GM21360 (cell line): ENCODE measurements at regions not wholly inside any gene's neighbourhood (a gene's known extent, or its start where the extent isn't known, plus 50 kb on each side); places are given as distances from the start of the nearest gene placed in this dataset.

Experiments used
- ATAC-seq: cut with Tn5 transposase; IDR thresholded peaks from one replicate; pipeline ENCODE4 v1.9.1; 2021; ENCODE audit warnings: mild to moderate bottlenecking, moderate library complexity; ENCODE audit not compliant: unreplicated experiment

DNA sequence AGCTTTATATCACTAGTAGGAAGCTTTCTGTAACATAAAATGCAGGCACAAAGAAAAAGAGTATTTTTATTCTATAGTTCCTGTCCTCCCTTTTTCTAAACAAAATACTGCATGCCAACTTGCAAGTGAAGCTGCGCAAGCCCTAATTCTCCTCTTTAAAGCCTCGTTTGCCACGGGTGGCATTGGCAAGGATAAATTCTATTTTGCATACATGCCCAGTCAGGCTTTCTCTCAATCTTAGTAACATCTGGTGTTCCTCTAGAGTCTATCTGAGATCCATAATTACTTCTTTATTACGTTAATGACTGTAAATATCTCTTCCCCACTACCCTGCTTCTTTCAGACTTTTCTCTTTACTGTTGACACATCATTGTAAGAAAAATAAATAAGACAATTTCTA lies 97.1 kb upstream of the DAAM1 start:
- ATAC-seq: no peak

- no peak for ATAC-seq
Measured at GRCh38 chr14:59091976-59092375, 96.5 kb upstream of the DAAM1 start.

DNA sequence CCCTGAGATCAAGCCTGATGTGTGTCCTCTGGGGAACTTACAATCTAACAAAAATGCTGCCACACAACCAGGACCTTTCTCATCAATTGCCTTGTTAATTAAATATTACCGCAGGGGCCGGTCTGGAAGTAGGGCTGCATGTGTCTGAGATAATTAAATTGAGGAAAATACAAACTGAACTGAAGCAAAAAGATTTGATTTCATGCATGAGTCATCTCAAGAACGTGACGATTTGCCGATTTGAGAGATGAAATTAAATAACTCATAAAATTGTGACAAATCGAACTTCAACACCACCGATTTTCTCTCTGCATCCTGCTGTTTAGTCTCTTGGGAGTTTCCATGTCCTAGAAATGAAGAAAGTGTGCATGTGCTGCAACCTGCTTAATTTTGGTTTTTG lies 94.6 kb upstream of the DAAM1 start:
- ATAC-seq: no peak

- no peak for ATAC-seq
Measured at GRCh38 chr14:59096303-59096702, 92.2 kb upstream of the DAAM1 start.

DNA sequence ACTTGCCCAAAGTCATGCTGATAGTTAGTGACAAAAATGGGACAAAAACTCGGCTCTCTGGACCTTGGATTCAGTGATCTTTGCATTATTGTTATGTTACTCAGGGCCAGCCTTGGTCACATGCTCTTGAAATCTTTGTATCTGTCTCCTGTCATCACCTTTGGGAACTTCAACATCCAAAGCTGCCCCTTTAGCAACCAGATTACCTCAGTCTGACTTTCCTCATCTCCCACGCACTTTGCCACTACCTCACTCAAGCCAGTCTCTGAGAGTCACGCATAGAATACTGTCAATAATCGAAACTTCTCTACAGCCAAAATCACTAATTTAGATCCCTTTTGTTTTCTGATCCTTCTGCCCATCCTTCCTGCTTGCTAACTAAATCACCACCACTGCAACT lies 90.8 kb upstream of the DAAM1 start:
- ATAC-seq: no peak

- no peak for ATAC-seq
Measured at GRCh38 chr14:59098377-59098776, 90.1 kb upstream of the DAAM1 start.

DNA sequence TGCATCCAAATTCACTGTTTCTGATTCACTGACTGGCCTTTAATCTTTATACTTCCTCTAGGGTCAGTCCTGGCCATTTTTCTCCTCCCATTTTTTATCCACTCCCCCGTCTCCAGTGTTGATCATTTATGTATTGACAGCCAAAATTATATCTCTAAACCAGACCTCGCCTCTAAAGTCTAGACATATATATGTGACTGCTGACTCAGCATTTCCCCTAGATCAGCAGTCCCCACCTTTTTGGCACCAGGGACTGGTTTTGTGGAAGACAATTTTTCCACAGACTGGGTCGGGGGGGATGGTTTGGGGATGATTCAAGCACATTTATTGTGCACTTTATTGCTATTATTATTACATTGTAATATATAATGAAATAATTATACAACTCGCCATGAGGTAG lies 88.3 kb upstream of the DAAM1 start:
- no peak for ATAC-seq

GRCh38 chr14:59101476-59101875 lies 87.0 kb upstream of the DAAM1 start:
- ATAC-seq: no peak

GRCh38 chr14:59103396-59103795 lies 85.1 kb upstream of the DAAM1 start:
- no peak for ATAC-seq

DNA sequence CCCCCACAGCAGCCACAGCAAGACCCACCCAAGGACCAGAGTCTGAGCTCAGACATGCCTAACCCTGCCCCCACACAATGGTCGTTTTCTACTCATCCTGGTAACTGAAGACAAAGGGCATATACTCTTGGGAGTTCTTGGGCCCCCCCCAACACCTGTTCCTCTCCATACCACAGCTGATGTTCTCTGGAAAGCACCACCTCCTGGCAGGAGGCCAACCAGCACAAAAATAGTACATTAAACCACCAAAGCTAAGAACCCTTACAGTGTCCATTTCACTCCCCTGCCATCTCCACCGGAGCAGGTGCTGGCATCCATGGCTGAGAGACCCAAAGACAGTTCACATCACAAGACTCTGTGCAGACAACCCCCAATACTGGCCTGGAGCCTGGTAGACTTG lies 80.6 kb upstream of the DAAM1 start:
- no peak for ATAC-seq

DNA sequence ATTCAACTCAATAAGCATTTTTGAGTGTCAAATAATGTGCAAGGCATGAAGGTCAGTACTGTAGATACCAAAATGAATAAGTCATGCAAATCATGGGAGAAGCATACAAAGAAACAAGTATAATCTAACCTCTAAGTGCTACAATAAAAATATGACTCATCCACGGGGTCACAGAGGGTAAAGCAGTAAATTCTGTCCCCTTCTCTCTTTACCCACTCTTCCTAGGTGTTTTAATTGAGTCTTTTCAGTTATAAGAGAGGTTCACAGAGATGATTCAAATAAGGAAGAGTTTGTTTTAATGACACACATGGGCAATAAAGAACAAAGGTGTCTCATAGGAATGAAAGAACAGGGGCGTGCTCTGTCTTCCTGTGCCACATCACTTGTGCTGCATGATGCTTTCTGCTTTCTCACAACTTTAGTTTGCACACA lies 71.5 kb upstream of the DAAM1 start:
- no peak for ATAC-seq

DNA sequence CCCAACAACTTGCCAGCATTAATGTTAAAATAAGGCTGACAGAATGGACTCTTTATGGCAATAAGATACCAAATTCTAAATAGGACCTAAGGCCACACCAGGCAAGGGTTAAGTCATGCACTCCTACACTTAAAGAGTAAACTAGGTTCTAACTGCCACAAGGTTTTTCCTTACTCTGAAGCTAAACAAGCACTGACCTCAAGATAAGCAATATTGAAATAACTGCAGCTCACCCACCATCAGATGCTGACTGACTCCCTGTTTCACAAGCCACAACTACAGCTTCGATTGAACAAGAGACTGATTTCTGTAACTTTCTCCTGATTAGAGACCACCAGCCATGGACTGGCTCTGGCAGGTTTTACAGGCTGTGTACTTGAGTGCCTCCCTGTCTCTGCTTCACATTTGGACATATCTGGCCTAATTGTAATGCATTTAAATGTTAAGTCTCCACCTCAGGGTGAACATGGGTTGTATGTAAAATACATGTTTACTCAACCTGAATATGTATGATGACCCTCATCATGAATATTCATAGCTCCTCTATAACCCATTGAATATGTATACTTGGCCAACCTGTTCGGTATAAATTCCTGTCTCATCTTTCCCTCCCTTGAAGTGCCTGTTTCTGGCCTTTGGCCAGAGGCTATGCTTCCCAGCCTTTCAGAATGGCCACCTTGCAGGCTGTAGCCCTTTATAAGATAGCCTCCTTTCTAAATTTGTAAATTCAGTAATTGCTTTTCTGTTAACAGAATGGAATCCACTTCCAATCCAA lies 70.5 kb upstream of the DAAM1 start:
- no peak for ATAC-seq

GRCh38 chr14:59120921-59121320 lies 67.5 kb upstream of the DAAM1 start:
- ATAC-seq: no peak

DNA sequence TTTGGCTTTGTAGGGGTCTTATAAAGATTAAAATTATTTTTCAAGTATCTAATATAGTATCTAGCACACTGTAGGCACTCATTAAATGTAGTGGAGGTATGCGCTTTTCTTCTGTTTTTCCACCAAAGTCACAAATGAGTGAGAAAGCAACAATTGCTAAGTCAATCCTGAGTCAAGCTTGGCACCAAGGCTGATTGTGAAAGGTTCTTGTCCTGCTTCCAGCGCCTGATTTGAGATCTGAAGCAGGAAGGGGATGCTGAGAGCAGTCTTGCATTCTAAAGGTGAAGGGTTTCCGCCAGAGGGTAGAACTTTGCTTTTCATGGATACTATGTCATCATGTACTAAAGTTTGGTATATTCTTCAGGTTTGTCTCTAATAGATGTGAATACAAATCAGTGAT lies 64.9 kb upstream of the DAAM1 start:
- ATAC-seq: no peak

GRCh38 chr14:59123975-59124374 lies 64.5 kb upstream of the DAAM1 start:
- ATAC-seq: no peak

DNA sequence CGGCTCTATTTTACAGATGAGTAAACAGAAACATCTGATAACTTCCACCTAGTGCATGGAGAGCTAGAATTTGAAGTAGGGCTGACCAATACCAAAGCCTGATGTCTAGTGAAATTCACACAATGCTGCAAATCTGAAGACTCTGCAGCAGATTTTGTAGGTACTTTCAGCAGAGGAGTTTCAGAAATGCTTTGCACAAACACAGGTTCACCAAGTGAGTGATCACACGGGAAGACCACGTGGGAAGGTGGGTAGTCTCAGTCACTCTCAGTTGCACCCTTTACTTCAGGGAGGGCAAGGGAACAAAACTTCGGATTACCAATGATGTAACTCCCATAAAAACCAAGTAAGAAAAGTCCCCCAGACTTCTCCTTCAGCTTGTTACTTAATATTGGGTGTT lies 63.3 kb upstream of the DAAM1 start:
- ATAC-seq: no peak

GRCh38 chr14:59126714-59127436 lies 61.6 kb upstream of the DAAM1 start:
- ATAC-seq: peak; percentile 72

GRCh38 chr14:59127437-59127732 lies 61.1 kb upstream of the DAAM1 start:
- ATAC-seq: no peak

DNA sequence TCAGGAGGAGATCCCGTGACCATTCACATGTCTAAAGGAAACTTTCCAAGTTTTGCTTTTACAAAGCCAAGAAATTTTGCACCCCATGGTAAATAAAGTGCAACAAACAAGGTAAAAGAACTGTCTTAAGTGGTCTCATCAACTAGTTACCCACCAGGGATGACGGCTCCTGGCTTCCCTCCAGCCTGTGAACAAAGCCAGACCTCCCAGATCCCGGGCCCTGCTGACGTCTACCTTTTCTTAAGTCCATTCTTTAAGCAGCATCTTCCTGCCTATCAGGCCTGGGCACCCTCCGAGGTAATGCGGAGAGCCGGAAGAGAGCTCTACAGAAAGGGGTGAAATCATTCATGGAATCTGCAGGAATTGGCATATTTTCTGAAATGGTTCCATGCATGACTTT lies 58.0 kb upstream of the DAAM1 start:
- ATAC-seq: no peak

DNA sequence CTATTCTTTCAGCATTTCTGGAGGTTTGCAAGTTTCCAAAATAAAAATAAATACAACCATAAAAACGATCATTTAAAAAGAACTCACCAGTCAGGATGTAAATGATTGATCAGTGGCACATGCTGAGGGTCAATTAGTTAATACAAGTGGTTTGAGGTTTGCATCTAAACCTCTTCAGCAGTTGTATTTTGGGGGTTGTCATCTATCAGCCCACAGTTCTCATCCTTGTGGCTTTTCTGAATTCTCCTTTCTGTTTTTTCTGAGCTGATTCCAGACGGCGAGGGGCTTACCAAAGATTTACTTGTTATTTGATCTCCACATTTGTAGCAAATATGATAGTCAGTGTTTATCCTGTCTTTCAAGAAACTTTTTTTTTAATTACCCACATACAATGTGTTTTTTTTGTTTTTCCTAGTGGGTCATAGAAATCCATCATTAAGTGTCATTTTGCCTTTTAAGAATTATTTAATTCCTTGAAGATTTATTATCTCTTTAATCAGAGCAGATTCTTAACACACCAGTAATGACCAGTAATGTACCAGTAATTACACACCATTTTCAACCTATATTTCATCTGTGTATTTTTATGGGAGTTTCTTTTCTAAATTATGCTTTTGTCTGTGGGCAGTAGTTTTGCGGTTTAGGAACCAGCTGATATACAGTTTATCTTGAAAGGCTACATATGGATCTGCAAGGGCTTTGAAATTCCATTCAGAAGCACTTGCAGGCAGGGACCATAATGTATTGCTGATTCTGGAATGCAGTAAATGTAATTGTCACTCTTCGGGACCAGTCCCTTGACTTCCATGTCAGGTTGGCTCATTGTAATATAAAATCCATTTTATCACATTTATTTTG lies 56.3 kb upstream of the DAAM1 start:
- ATAC-seq: no peak

DNA sequence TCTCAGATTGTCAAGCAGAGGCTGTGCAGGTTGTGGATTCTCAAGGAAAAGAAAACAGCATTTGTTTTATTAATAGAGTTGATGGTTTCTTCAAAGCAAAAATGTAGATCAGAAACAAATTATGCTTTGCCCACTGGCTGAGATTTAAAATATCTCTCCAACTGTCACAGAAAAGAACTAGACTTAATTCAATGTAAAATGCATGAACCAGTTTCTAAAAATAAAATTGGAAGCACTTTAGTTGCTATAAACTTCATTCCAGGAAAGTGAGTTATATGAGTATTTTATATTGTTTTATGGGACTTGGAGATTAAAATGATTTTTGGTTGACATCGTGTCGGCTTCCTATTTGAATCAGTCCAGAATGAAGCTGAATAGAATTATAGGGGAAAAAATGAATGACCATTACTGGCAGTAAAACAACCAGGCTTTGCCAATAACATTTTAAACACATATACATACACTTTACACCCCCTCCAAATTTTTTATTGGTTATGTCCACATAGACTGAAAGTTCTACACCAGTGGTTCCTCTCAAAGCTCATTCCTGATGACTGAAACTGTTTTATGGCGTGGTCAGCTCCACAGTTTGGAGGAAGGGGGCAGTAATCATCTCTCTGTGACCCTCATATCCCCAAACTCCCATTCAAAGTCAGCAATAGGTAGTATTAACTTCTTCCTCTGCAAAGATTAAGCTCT lies 55.5 kb upstream of the DAAM1 start:
- ATAC-seq: no peak
